Neural progenitor cell (in vitro differentiated cells): ENCODE measurements at regions not wholly inside any gene's neighbourhood (a gene's known extent, or its start where the extent isn't known, plus 50 kb on each side); places are given as distances from the start of the nearest gene placed in this dataset.

Experiments used
- DNase-seq: peaks from one replicate; pipeline ENCODE4 v3.0.0-alpha.2; 2016; ENCODE audit warnings: low spot score
- H2AFZ ChIP-seq: fragments of 200-600 bp; sonication (generic); replicated peaks from 2 replicates; pipeline ENCODE4 v1.6.1; 2016; ENCODE audit warnings: antibody characterized with exemption
- H3F3A ChIP-seq: fragments of 200-600 bp; sonication (generic); 2 replicates; pipeline ENCODE4 v1.6.1; 2016; ENCODE audit warnings: antibody characterized with exemption, low read depth
- H3K27ac ChIP-seq: fragments of 200-600 bp; sonication (generic); 2 replicates; pipeline ENCODE4 v1.5.1; 2016; ENCODE audit warnings: mild to moderate bottlenecking
- H3K27me3 ChIP-seq: fragments of 200-600 bp; sonication (generic); 2 replicates; pipeline ENCODE4 v1.6.1; 2016; ENCODE audit warnings: mild to moderate bottlenecking, moderate library complexity
- H3K36me3 ChIP-seq: fragments of 200-600 bp; sonication (generic); 2 replicates; pipeline ENCODE4 v1.5.1; 2016
- H3K4me1 ChIP-seq: fragments of 200-600 bp; sonication (generic); 2 replicates; pipeline ENCODE4 v1.6.1; 2016; ENCODE audit warnings: mixed run types
- H3K4me2 ChIP-seq: fragments of 200-600 bp; sonication (generic); 2 replicates; pipeline ENCODE4 v1.6.1; 2016
- H3K4me3 ChIP-seq: fragments of 200-600 bp; sonication (generic); 2 replicates; pipeline ENCODE4 v1.5.1; 2016
- H3K79me2 ChIP-seq: fragments of 200-600 bp; sonication (generic); 2 replicates; pipeline ENCODE4 v1.6.1; 2016; ENCODE audit warnings: low read depth
- H3K9ac ChIP-seq: fragments of 200-600 bp; sonication (generic); 2 replicates; pipeline ENCODE4 v1.6.1; 2016
- H3K9me3 ChIP-seq: fragments of 200-600 bp; sonication (generic); 2 replicates; pipeline ENCODE4 v1.5.1; 2016; ENCODE audit warnings: low read depth
- H4K20me1 ChIP-seq: fragments of 200-600 bp; sonication (generic); 2 replicates; pipeline ENCODE4 v1.6.1; 2016; ENCODE audit warnings: low read depth
- H3K27ac Mint-ChIP-seq: 3 replicates; pipeline ENCODE4 v1.8.0; 2021; ENCODE audit warnings: mixed read lengths
- H3K27me3 Mint-ChIP-seq: 2 replicates; pipeline ENCODE4 v1.8.0; 2022; ENCODE audit warnings: low read depth, mild to moderate bottlenecking, inconsistent platforms, moderate library complexity, mixed read lengths; ENCODE audit not compliant: insufficient read depth
- H3K36me3 Mint-ChIP-seq: 3 replicates; pipeline ENCODE4 v1.8.0; 2021; ENCODE audit warnings: mixed read lengths
- H3K4me1 Mint-ChIP-seq: 3 replicates; pipeline ENCODE4 v1.8.0; 2021; ENCODE audit warnings: mixed read lengths
- H3K4me3 Mint-ChIP-seq: 3 replicates; pipeline ENCODE4 v1.8.0; 2021; ENCODE audit warnings: mild to moderate bottlenecking, moderate library complexity, mixed read lengths
- H3K9me3 Mint-ChIP-seq: 3 replicates; pipeline ENCODE4 v1.8.0; 2020; ENCODE audit warnings: mixed read lengths
- EZH2 ChIP-seq: fragments of 200-600 bp; sonication (generic); IDR thresholded peaks from 2 replicates; pipeline ENCODE4 v1.6.1; 2017; ENCODE audit warnings: antibody characterized with exemption, mild to moderate bottlenecking, moderate library complexity
- EZH2phosphoT487 ChIP-seq: fragments of 200-600 bp; sonication (generic); IDR thresholded peaks from 2 replicates; pipeline ENCODE4 v1.6.1; 2017; ENCODE audit warnings: antibody characterized with exemption
- TF ChIP-seq, protein P1 (sequence below): fragments of 200-600 bp; sonication (generic); IDR thresholded peaks from 2 replicates; pipeline ENCODE4 v1.5.1; 2017; ENCODE audit warnings: antibody characterized with exemption, mild to moderate bottlenecking

GRCh38 chr18:5061785-5062184 lies 135.3 kb downstream of the AKAIN1 start:
- no peaks in the 10 kb centered on the region for H3K9me3 Mint-ChIP-seq
- peaks cover 8% of the 10 kb centered on the region for H3K27me3 Mint-ChIP-seq
- no peak for DNase-seq
- no peak overlapping the region for H3K27ac Mint-ChIP-seq
- Histone ChIP-seq H3F3A (no peaks in the 10 kb centered on the region), H3K27ac (no peak overlapping the region), H3K9me3 (no peaks in the 10 kb centered on the region), H3K79me2 (no peaks in the 10 kb centered on the region), H3K36me3 (no peaks in the 10 kb centered on the region), H3K9ac (no peak overlapping the region), H4K20me1 (no peaks in the 10 kb centered on the region), H3K4me1 (no peaks in the 10 kb centered on the region), H3K27me3 (no peaks in the 10 kb centered on the region), H3K4me2 (no peak overlapping the region), H3K4me3 (no peak overlapping the region), H2AFZ (no peak overlapping the region)
- no peak overlapping the region for H3K4me3 Mint-ChIP-seq
- TF ChIP-seq EZH2phosphoT487 (no peak), EZH2 (no peak)
- TF ChIP-seq, protein P1, sequence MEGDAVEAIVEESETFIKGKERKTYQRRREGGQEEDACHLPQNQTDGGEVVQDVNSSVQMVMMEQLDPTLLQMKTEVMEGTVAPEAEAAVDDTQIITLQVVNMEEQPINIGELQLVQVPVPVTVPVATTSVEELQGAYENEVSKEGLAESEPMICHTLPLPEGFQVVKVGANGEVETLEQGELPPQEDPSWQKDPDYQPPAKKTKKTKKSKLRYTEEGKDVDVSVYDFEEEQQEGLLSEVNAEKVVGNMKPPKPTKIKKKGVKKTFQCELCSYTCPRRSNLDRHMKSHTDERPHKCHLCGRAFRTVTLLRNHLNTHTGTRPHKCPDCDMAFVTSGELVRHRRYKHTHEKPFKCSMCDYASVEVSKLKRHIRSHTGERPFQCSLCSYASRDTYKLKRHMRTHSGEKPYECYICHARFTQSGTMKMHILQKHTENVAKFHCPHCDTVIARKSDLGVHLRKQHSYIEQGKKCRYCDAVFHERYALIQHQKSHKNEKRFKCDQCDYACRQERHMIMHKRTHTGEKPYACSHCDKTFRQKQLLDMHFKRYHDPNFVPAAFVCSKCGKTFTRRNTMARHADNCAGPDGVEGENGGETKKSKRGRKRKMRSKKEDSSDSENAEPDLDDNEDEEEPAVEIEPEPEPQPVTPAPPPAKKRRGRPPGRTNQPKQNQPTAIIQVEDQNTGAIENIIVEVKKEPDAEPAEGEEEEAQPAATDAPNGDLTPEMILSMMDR = no peak
- no peaks in the 10 kb centered on the region for H3K36me3 Mint-ChIP-seq
- H3K4me1 Mint-ChIP-seq = peaks cover 7% of the 10 kb centered on the region

DNA sequence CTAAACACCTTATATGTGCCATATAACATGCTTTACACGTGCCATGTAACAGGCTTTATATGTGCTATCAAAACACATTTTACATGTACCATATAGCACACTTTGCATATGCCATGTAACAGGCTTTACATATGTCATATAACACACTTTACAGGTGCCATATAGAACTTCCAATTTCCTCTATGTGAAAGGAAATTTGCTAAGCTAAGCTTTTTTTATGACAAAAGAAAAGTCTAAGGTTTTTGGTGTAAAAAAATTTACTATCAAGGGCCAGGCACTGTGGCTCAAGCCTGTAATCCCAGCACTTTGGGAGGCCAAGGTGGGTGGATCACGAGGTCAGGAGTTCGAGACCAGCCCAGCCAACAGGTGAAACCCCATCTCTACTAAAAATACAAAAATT lies 136.5 kb downstream of the AKAIN1 start:
- H3K4me1 ChIP-seq = no peaks in the 10 kb centered on the region
- no peaks in the 10 kb centered on the region for H4K20me1 ChIP-seq
- Mint-ChIP-seq H3K4me3 (no peak overlapping the region), H3K4me1 (peaks cover 4% of the 10 kb centered on the region), H3K36me3 (no peaks in the 10 kb centered on the region), H3K27me3 (peaks cover 5% of the 10 kb centered on the region), H3K9me3 (no peaks in the 10 kb centered on the region), H3K27ac (no peak overlapping the region)
- no peak overlapping the region for H3K4me2 ChIP-seq
- H3K9ac ChIP-seq = no peak overlapping the region
- TF ChIP-seq EZH2phosphoT487 (no peak), EZH2 (no peak)
- TF ChIP-seq, protein P1 = no peak
- DNase-seq = no peak
- H3F3A ChIP-seq = no peaks in the 10 kb centered on the region
- no peaks in the 10 kb centered on the region for H3K79me2 ChIP-seq
- H3K36me3 ChIP-seq = no peaks in the 10 kb centered on the region
- H3K27me3 ChIP-seq = no peaks in the 10 kb centered on the region
- no peak overlapping the region for H3K27ac ChIP-seq
- no peak overlapping the region for H3K4me3 ChIP-seq
- no peaks in the 10 kb centered on the region for H3K9me3 ChIP-seq
- no peak overlapping the region for H2AFZ ChIP-seq

GRCh38 chr18:5059696-5060032 lies 137.4 kb downstream of the AKAIN1 start:
- Histone ChIP-seq H3K4me3 (no peak overlapping the region), H3K4me2 (no peak overlapping the region), H3F3A (no peaks in the 10 kb centered on the region), H4K20me1 (no peaks in the 10 kb centered on the region), H3K27ac (no peak overlapping the region), H3K79me2 (no peaks in the 10 kb centered on the region), H3K4me1 (no peaks in the 10 kb centered on the region), H3K36me3 (no peaks in the 10 kb centered on the region), H3K9ac (no peak overlapping the region), H3K9me3 (no peaks in the 10 kb centered on the region), H2AFZ (no peak overlapping the region), H3K27me3 (no peaks in the 10 kb centered on the region)
- Mint-ChIP-seq H3K36me3 (no peaks in the 10 kb centered on the region), H3K27ac (no peak overlapping the region), H3K4me3 (no peak overlapping the region), H3K9me3 (no peaks in the 10 kb centered on the region), H3K4me1 (no peaks in the 10 kb centered on the region), H3K27me3 (peaks cover 5% of the 10 kb centered on the region)
- no peak for DNase-seq
- TF ChIP-seq EZH2phosphoT487 = no peak
- TF ChIP-seq, protein P1 = no peak
- TF ChIP-seq EZH2 = no peak
